ENCODE measurements at regions not wholly inside any gene's neighbourhood (a gene's known extent, or its start where the extent isn't known, plus 50 kb on each side); places are given as distances from the start of the nearest gene placed in this dataset. TPM values are rescaled to one million over a fixed set of nuclear protein-coding genes. Genes with fewer than 3 reads are reported as not detected.

Small RNA genes in the stretch of these regions (microRNA-seq; reads per million reads assigned to microRNA genes)
- not detected for gene MIR4445
